ENCODE measurements at regions not wholly inside any gene's neighbourhood (a gene's known extent, or its start where the extent isn't known, plus 50 kb on each side); places are given as distances from the start of the nearest gene placed in this dataset.

DNA sequence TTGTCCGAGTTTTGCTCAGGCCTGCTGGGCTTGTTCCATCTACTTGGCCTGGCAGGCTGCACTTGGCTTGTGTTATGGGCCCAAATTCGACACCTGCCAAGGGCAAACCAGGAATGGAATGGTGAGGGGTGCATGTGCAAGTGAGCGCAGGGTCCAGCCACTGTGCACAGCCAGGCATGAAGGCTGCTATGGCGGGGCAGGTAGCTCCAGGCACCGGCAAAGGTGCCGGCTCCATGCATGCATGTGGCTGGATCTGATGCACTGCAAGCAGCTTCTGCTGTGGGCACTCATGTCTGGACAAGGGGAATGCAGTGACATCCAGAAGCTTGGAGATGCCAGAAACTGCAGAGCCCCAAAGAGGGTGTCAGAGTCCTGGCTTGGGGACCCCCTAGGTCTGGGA, 463.0 kb downstream of the EPHA3 start:
- TF ChIP-seq, protein P1, sequence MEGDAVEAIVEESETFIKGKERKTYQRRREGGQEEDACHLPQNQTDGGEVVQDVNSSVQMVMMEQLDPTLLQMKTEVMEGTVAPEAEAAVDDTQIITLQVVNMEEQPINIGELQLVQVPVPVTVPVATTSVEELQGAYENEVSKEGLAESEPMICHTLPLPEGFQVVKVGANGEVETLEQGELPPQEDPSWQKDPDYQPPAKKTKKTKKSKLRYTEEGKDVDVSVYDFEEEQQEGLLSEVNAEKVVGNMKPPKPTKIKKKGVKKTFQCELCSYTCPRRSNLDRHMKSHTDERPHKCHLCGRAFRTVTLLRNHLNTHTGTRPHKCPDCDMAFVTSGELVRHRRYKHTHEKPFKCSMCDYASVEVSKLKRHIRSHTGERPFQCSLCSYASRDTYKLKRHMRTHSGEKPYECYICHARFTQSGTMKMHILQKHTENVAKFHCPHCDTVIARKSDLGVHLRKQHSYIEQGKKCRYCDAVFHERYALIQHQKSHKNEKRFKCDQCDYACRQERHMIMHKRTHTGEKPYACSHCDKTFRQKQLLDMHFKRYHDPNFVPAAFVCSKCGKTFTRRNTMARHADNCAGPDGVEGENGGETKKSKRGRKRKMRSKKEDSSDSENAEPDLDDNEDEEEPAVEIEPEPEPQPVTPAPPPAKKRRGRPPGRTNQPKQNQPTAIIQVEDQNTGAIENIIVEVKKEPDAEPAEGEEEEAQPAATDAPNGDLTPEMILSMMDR (IDR thresholded peaks at IDR 0.05; ENCODE audit: low read depth, low read length) = no peak
- TF ChIP-seq EZH2phosphoT487 (IDR thresholded peaks at IDR 0.05; ENCODE audit: low read depth) = no peak

All from OCI-LY3 (cell line).